ENCODE measurements at regions not wholly inside any gene's neighbourhood (a gene's known extent, or its start where the extent isn't known, plus 50 kb on each side); places are given as distances from the start of the nearest gene placed in this dataset.

DNA sequence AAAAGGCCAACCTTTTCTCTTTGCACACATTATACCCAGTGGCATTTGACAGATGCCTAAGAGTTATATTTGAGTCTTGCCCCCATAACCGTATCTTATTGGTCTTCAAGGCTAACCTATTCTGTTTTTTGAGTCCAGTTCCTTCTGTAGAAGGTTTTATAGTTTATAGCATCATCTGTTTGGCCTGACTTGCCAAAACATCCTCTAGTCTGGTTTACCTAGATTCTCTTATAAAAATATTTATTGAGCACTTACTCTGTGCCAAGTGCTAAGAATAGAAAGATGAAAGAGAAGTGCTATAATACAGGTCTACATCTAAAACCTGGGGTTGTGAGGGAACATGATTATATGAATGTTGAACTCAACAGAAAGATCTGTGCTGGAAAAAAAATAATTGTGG, 55.9 kb upstream of the PIP4K2A start:
- CTCF ChIA-PET: no interaction called here
- Mint-ChIP-seq H3K9me3 (no peaks in the 10 kb centered on the region), H3K4me1 (ENCODE audit: low read depth) (no peaks in the 10 kb centered on the region), H3K4me3 (no peak overlapping the region), H3K27ac (no peak overlapping the region), H3K27me3 (no peaks in the 10 kb centered on the region), H3K36me3 (ENCODE audit: low read depth) (no peaks in the 10 kb centered on the region)
- no peak for TF ChIP-seq CTCF (IDR thresholded peaks at IDR 0.05)
- POLR2A ChIA-PET: no interaction called here
- DNase-seq (no peak), ATAC-seq (ENCODE audit: poor library complexity) (no peak)
- Histone ChIP-seq H3K9me3 (ENCODE audit: control insufficient read depth in 1 of 2, insufficient read depth in 1 of 2, low read length in 2 of 2) (no peaks in the 10 kb centered on the region), H3K4me3 (ENCODE audit: low read length) (no peak overlapping the region), H3K36me3 (ENCODE audit: insufficient read depth, low read length) (no peaks in the 10 kb centered on the region), H3K4me1 (ENCODE audit: insufficient read depth, low read length) (no peaks in the 10 kb centered on the region), H3K27ac (ENCODE audit: low read depth in 1 of 2, low read length in 2 of 2) (no peak overlapping the region), H3K27me3 (ENCODE audit: control insufficient read depth in 1 of 2, insufficient read depth in 2 of 2, low read length in 2 of 2) (no peaks in the 10 kb centered on the region)
- intact Hi-C loops (cut with DNase I, micrococcal nuclease): no loop called here

- no peak for TF ChIP-seq CTCF (IDR thresholded peaks at IDR 0.05)
- ChIA-PET CTCF (no interaction called here), POLR2A (no interaction called here)
- no peak for ATAC-seq (ENCODE audit: poor library complexity)
- H3K27ac ChIP-seq (ENCODE audit: low read depth in 1 of 2, low read length in 2 of 2): no peak overlapping the region
- H3K36me3 ChIP-seq (ENCODE audit: insufficient read depth, low read length): no peaks in the 10 kb centered on the region
- Mint-ChIP-seq H3K27me3 (no peaks in the 10 kb centered on the region), H3K4me1 (ENCODE audit: low read depth) (no peaks in the 10 kb centered on the region), H3K27ac (no peak overlapping the region), H3K4me3 (no peak overlapping the region), H3K36me3 (ENCODE audit: low read depth) (no peaks in the 10 kb centered on the region), H3K9me3 (no peaks in the 10 kb centered on the region)
- no peak for DNase-seq
- H3K9me3 ChIP-seq (ENCODE audit: control insufficient read depth in 1 of 2, insufficient read depth in 1 of 2, low read length in 2 of 2): no peaks in the 10 kb centered on the region
- H3K27me3 ChIP-seq (ENCODE audit: control insufficient read depth in 1 of 2, insufficient read depth in 2 of 2, low read length in 2 of 2): no peaks in the 10 kb centered on the region
- H3K4me3 ChIP-seq (ENCODE audit: low read length): no peak overlapping the region
- intact Hi-C loops (cut with DNase I, micrococcal nuclease): no loop called here
- no peaks in the 10 kb centered on the region for H3K4me1 ChIP-seq (ENCODE audit: insufficient read depth, low read length)
Observed at GRCh38 chr10:22767859-22768258, 53.5 kb upstream of the PIP4K2A start.

GRCh38 chr10:22766693-22767092, 52.3 kb upstream of the PIP4K2A start:
- Histone ChIP-seq H3K9me3 (ENCODE audit: control insufficient read depth in 1 of 2, insufficient read depth in 1 of 2, low read length in 2 of 2) (no peaks in the 10 kb centered on the region), H3K4me1 (ENCODE audit: insufficient read depth, low read length) (no peaks in the 10 kb centered on the region), H3K4me3 (ENCODE audit: low read length) (no peak overlapping the region), H3K36me3 (ENCODE audit: insufficient read depth, low read length) (no peaks in the 10 kb centered on the region), H3K27ac (ENCODE audit: low read depth in 1 of 2, low read length in 2 of 2) (no peak overlapping the region), H3K27me3 (ENCODE audit: control insufficient read depth in 1 of 2, insufficient read depth in 2 of 2, low read length in 2 of 2) (no peaks in the 10 kb centered on the region)
- ChIA-PET CTCF (no interaction called here), POLR2A (no interaction called here)
- DNase-seq (no peak), ATAC-seq (ENCODE audit: poor library complexity) (no peak)
- Mint-ChIP-seq H3K4me1 (ENCODE audit: low read depth) (no peaks in the 10 kb centered on the region), H3K27ac (no peak overlapping the region), H3K36me3 (ENCODE audit: low read depth) (no peaks in the 10 kb centered on the region), H3K4me3 (no peak overlapping the region), H3K27me3 (no peaks in the 10 kb centered on the region), H3K9me3 (no peaks in the 10 kb centered on the region)
- no peak for TF ChIP-seq CTCF (IDR thresholded peaks at IDR 0.05)
- intact Hi-C loops (cut with DNase I, micrococcal nuclease): no loop called here
